ENCODE measurements at regions not wholly inside any gene's neighbourhood (a gene's known extent, or its start where the extent isn't known, plus 50 kb on each side); places are given as distances from the start of the nearest gene placed in this dataset.

- Histone ChIP-seq H3K9ac (ENCODE audit: extremely low read depth, low read length, poor library complexity, severe bottlenecking) (no peak overlapping the region), H3K27ac (ENCODE audit: low read depth, low read length) (no peak overlapping the region), H3K36me3 (ENCODE audit: control insufficient read depth, insufficient read depth, low read length) (no peaks in the 10 kb centered on the region), H3K4me1 (ENCODE audit: control insufficient read depth, insufficient read depth, low read length) (no peaks in the 10 kb centered on the region), H3K9me3 (ENCODE audit: control insufficient read depth, low read length) (no peaks in the 10 kb centered on the region), H3K27me3 (ENCODE audit: control insufficient read depth, insufficient read depth, low read length, poor library complexity, severe bottlenecking) (no peaks in the 10 kb centered on the region), H3K4me3 (ENCODE audit: low read length) (no peak overlapping the region)
- no peak for TF ChIP-seq CTCF (conservative IDR thresholded peaks at IDR 0.05)
- Mint-ChIP-seq H3K4me1 (no peaks in the 10 kb centered on the region), H3K4me3 (no peak overlapping the region), H3K36me3 (ENCODE audit: low read depth) (no peaks in the 10 kb centered on the region), H3K27me3 (ENCODE audit: insufficient read depth) (no peaks in the 10 kb centered on the region), H3K9me3 (peaks cover 6% of the 10 kb centered on the region), H3K27ac (no peak overlapping the region)
- no peak for DNase-seq
- WGBS, 2 experiments (ENCODE audit: insufficient coverage in 1 of 2, insufficient read length in 1 of 2): 99 to 100% methylated on average over 1 to 2 of the region's 2 CpGs
These were observed 105.2 kb downstream of the BBS10 start for GRCh38 chr12:76242813-76243550.

- TF ChIP-seq CTCF (conservative IDR thresholded peaks at IDR 0.05): no peak
- peaks cover 6% of the 10 kb centered on the region for H3K9me3 Mint-ChIP-seq
- Histone ChIP-seq H3K27me3 (ENCODE audit: control insufficient read depth, insufficient read depth, low read length, poor library complexity, severe bottlenecking) (no peaks in the 10 kb centered on the region), H3K4me3 (ENCODE audit: low read length) (no peak overlapping the region), H3K9me3 (ENCODE audit: control insufficient read depth, low read length) (no peaks in the 10 kb centered on the region), H3K9ac (ENCODE audit: extremely low read depth, low read length, poor library complexity, severe bottlenecking) (no peak overlapping the region), H3K27ac (ENCODE audit: low read depth, low read length) (no peak overlapping the region), H3K4me1 (ENCODE audit: control insufficient read depth, insufficient read depth, low read length) (no peaks in the 10 kb centered on the region), H3K36me3 (ENCODE audit: control insufficient read depth, insufficient read depth, low read length) (no peaks in the 10 kb centered on the region)
- H3K27ac Mint-ChIP-seq: no peak overlapping the region
- no peaks in the 10 kb centered on the region for H3K36me3 Mint-ChIP-seq (ENCODE audit: low read depth)
- H3K4me1 Mint-ChIP-seq: no peaks in the 10 kb centered on the region
- no peaks in the 10 kb centered on the region for H3K27me3 Mint-ChIP-seq (ENCODE audit: insufficient read depth)
- 70% methylated on average over 1 of the region's 1 CpG; no CpG with 5 or more reads in 1 of the 2 experiments for WGBS, 2 experiments (ENCODE audit: insufficient coverage in 1 of 2, insufficient read length in 1 of 2)
- no peak for DNase-seq
- no peak overlapping the region for H3K4me3 Mint-ChIP-seq
These were observed 106.8 kb downstream of the BBS10 start for GRCh38 chr12:76241371-76241770.

- no peaks in the 10 kb centered on the region for H3K36me3 Mint-ChIP-seq (ENCODE audit: low read depth)
These were observed 107.9 kb downstream of the BBS10 start for GRCh38 chr12:76240281-76240680.

More at GRCh38 chr12:76240281-76240680, 107.9 kb downstream of the BBS10 start:
- H3K4me3 Mint-ChIP-seq: no peak overlapping the region
- H3K27me3 Mint-ChIP-seq (ENCODE audit: insufficient read depth): no peaks in the 10 kb centered on the region
- WGBS, 2 experiments (ENCODE audit: insufficient coverage in 1 of 2, insufficient read length in 1 of 2): 92% methylated on average over 5 to 6 of the region's 6 CpGs
- no peak overlapping the region for H3K4me3 ChIP-seq (ENCODE audit: low read length)
- H3K27ac Mint-ChIP-seq: no peak overlapping the region
- no peaks in the 10 kb centered on the region for H3K4me1 Mint-ChIP-seq
- H3K9me3 ChIP-seq (ENCODE audit: control insufficient read depth, low read length): no peaks in the 10 kb centered on the region
- H3K36me3 ChIP-seq (ENCODE audit: control insufficient read depth, insufficient read depth, low read length): no peaks in the 10 kb centered on the region
- peaks cover 6% of the 10 kb centered on the region for H3K9me3 Mint-ChIP-seq
- peak; percentile 30 for DNase-seq
- no peak overlapping the region for H3K9ac ChIP-seq (ENCODE audit: extremely low read depth, low read length, poor library complexity, severe bottlenecking)
- H3K27ac ChIP-seq (ENCODE audit: low read depth, low read length): no peak overlapping the region
- H3K27me3 ChIP-seq (ENCODE audit: control insufficient read depth, insufficient read depth, low read length, poor library complexity, severe bottlenecking): no peaks in the 10 kb centered on the region
- H3K4me1 ChIP-seq (ENCODE audit: control insufficient read depth, insufficient read depth, low read length): no peaks in the 10 kb centered on the region
- no peak for TF ChIP-seq CTCF (conservative IDR thresholded peaks at IDR 0.05)

Data from endodermal cell (in vitro differentiated cells).